Stimulated activated naive CD8-positive, alpha-beta T cell treated with anti-CD3 and anti-CD28 coated beads, Interleukin-15, amount 100 ng/mL, for 72 hours (primary cell): ENCODE measurements at regions not wholly inside any gene's neighbourhood (a gene's known extent, or its start where the extent isn't known, plus 50 kb on each side); places are given as distances from the start of the nearest gene placed in this dataset.
A peak's percentile ranks its signal among the peaks of the same experiment; 100 is the strongest.

Experiments used
- ATAC-seq: fragments of 150-1000 bp; cut with Tn5 transposase; 2 replicates; pipeline ENCODE4 v1.10.0; 2021; ENCODE audit warnings: mild to moderate bottlenecking, moderate library complexity
- DNase-seq, 2 donors: peaks; one replicate each; pipeline ENCODE4 v3.0.0; 2021 to 2022
- H3K27ac Mint-ChIP-seq, 2 donors: one replicate each; pipeline ENCODE4 v1.8.0; 2022; ENCODE audit warnings: mild to moderate bottlenecking in 2 of 2, mixed read lengths in 2 of 2, moderate library complexity in 2 of 2
- H3K27me3 Mint-ChIP-seq: one replicate; pipeline ENCODE4 v1.8.0; 2022; ENCODE audit warnings: mixed read lengths
- H3K4me1 Mint-ChIP-seq: one replicate; pipeline ENCODE4 v1.8.0; 2022; ENCODE audit warnings: mild to moderate bottlenecking, mixed read lengths
- H3K4me3 Mint-ChIP-seq, 2 donors: one replicate each; pipeline ENCODE4 v1.8.0; 2022; ENCODE audit warnings: mild to moderate bottlenecking in 2 of 2, mixed read lengths in 2 of 2, moderate library complexity in 1 of 2
- H3K9me3 Mint-ChIP-seq, 2 donors: one replicate each; pipeline ENCODE4 v1.8.0; 2022; ENCODE audit warnings: mixed read lengths in 2 of 2

DNA sequence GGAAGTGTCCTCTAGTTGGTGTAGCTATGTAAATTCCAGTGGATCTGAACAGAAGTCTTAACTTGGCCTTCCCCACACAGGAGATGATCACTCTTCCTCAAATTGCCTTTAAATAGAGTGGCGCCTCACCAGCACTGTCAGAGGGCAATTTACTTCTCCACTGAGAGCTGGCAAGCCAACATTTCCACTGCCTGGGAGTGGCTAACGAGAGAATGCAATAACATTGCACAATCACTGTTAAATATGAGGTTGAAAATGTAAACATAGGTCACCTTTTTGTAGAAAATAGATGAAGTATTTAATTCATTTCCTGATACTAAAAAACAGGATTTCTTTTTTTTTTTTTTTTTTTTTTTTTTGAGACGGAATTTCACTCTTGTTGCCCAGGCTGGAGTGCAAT lies 55.4 kb upstream of the UBL3 start:
- H3K4me3 Mint-ChIP-seq: no peak overlapping the region
- no peak for ATAC-seq
- peaks cover 0 to 3% of the 10 kb centered on the region in 2 donors for H3K9me3 Mint-ChIP-seq
- H3K4me1 Mint-ChIP-seq: peaks cover 38% of the 10 kb centered on the region
- peaks cover 5% of the 10 kb centered on the region for H3K27me3 Mint-ChIP-seq
- no peak for DNase-seq
- H3K27ac Mint-ChIP-seq: no peak overlapping the region

DNA sequence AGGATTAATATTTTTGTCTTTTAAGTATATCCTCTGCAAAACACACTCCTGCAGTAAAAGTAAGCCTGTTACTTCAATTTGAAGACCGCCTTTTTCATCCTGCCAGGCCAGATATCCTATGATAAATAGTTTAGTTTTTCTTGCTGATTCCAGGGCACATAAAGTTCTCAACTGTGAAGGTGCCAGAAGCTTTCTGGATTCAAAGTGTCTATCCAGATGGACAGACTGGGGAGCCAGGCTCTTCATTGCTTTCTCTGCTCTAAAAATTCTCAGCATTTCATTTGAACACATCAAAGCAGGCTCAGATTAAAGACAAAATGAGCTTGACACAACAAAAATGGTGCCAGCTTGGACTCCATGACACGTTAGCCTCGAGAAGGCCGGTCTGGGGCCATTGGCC lies 53.6 kb upstream of the UBL3 start:
- H3K27me3 Mint-ChIP-seq: peaks cover 8% of the 10 kb centered on the region
- no peak for ATAC-seq
- no peak overlapping the region for H3K4me3 Mint-ChIP-seq
- peaks cover 0 to 12% of the 10 kb centered on the region in 2 donors for H3K9me3 Mint-ChIP-seq
- peaks cover 38% of the 10 kb centered on the region for H3K4me1 Mint-ChIP-seq
- no peak for DNase-seq
- no peak overlapping the region for H3K27ac Mint-ChIP-seq

DNA sequence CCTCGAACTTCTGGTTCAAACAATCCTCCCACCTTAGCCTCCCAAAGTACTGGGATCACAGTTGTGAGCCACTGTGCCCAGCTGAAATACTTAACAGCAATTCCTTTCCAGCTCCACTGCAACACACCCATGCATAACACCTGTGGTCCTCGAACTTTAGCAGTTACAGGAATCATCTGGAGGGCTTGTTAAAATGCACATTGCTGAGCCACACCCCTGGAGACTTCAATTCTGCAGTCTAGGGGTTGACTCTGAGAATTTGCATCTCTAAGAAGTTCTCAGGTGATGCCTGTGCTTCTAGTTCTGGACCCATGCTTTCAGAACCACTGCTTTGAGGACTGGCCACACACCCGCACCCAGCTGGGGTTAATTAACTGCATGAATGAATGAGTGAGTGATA lies 53.1 kb upstream of the UBL3 start:
- H3K9me3 Mint-ChIP-seq: peaks cover 0 to 12% of the 10 kb centered on the region in 2 donors
- no peak overlapping the region for H3K27ac Mint-ChIP-seq

DNA sequence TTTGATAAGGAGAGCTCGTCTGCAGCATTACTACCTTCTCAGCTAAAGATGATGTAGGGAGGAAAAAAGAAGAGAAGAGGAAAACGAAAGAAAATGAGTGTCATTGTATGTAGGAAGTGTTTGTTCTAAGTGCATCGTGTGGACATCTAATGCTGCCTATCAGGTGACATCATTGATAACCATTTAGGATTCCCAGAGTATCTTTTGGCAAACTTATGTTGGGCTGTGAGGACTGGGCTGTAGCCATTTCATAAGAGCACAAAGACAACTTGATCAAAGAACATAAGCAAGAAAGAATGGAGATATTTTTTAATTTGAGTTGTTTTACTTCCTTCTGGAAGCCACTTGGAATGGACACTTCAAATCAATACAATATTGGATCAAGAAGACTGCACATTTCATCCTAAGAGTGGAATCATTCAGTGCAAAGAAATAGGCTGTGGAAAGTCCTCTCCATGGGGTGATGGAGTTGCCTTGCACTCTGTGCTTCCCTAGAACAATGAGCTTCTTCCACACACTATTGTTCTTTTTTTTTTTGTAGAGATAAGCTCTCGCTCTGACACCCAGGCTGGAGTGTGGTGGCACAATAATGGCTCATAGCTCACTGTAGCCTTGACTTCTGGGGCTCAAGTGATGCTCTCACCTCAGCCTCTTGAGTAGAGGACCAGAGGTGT lies 52.4 kb upstream of the UBL3 start:
- no peak for DNase-seq
- Mint-ChIP-seq H3K4me3 (peak overlapping the region; percentile 86 to 88), H3K27ac (peak overlapping the region in 1 of 2 donors; percentile 90), H3K27me3 (peaks cover 8% of the 10 kb centered on the region), H3K4me1 (peaks cover 30% of the 10 kb centered on the region), H3K9me3 (peaks cover 0 to 12% of the 10 kb centered on the region in 2 donors)
- ATAC-seq: no peak

More for the DNA sequence above, 53.1 kb upstream of the UBL3 start:
- ATAC-seq (no peak), DNase-seq (no peak)
- Mint-ChIP-seq H3K4me1 (peaks cover 38% of the 10 kb centered on the region), H3K27me3 (peaks cover 8% of the 10 kb centered on the region), H3K4me3 (no peak overlapping the region)

DNA sequence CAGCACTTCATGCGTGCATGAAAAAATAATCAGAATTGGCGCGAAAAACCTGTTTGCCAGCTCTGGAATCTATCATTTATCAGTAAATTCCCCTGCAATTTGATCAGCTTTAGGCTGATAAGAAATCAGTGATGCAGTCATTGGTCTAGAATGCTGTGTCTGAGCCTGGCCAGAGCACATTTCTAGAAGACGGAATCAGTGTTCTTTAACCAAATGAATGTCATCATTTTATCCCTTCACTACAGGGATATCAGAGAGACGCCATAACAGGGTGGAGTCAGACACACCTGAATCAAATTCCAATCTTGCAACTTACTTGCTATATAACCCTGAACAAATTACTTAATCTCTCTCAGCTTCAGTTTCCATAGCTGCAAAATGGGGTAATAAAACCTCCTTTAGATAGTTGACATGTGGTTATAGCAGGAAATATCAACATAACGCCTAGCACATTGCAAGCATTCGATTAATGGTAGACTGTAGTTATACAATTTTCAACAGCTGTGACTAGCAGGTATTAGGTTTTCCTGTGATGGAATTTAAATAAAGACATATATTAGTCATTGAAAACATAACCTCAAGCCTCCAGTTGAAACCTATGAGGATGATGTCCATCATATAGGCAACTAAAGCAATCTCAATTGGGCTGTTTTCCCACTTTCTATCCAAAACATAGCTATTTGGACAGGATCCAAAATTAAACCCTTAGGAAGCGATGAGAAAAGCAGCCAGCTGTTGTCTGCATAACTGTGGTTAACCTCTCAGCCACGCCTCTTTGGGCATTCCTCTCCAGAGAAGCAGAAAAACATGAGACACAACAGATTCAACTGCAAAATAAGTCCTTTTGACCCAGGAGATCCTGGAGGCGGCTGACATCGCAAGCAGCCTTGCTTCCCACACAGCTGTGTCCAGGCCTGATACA lies 51.6 kb upstream of the UBL3 start:
- peaks cover 8% of the 10 kb centered on the region for H3K27me3 Mint-ChIP-seq
- peaks cover 22% of the 10 kb centered on the region for H3K4me1 Mint-ChIP-seq
- peak; percentile 75 for ATAC-seq
- DNase-seq: peak in 1 of 2 donors; percentile 9
- peak overlapping the region; percentile 82 to 90 for H3K27ac Mint-ChIP-seq
- peak overlapping the region; percentile 86 to 88 for H3K4me3 Mint-ChIP-seq
- H3K9me3 Mint-ChIP-seq: peaks cover 0 to 12% of the 10 kb centered on the region in 2 donors
